PC-9 (cell line): ENCODE measurements at regions not wholly inside any gene's neighbourhood (a gene's known extent, or its start where the extent isn't known, plus 50 kb on each side); places are given as distances from the start of the nearest gene placed in this dataset.
A peak's percentile ranks its signal among the peaks of the same experiment; 100 is the strongest.

Source experiments
- BruUV-seq: library from RNA; stranded (reverse); fragments of 400-500 nt; replicated peaks from 2 replicates; lab custom pipeline; 2021; lab: Mats Ljungman, UMichigan
- CTCF ChIA-PET: fragments of 300-600 bp; sonication (Branson Sonifier 250); formaldehyde crosslinking; loops from one replicate; lab custom pipeline; 2022; ENCODE audit warnings: antibody characterized with exemption; lab: Charles Lee
- POLR2A ChIA-PET: fragments of 300-600 bp; sonication (Branson Sonifier 250); formaldehyde crosslinking; loops from one replicate; lab custom pipeline; 2022; ENCODE audit warnings: antibody characterized with exemption; ENCODE audit not compliant: unreplicated experiment; lab: Charles Lee
- DNase-seq, 2 experiments: peaks; one replicate each; pipeline versions ENCODE4 v3.0.0 to v3.0.0-alpha.2; 2015 to 2022; ENCODE audit warnings: mixed read lengths in 1 of 2
- H2AFZ ChIP-seq: fragments of 200-600 bp; sonication (generic); 2 replicates; pipeline ENCODE4 v1.8.1; 2017; ENCODE audit warnings: antibody characterized with exemption
- H3F3A ChIP-seq: fragments of 200-600 bp; sonication (generic); 2 replicates; pipeline ENCODE4 v1.8.1; 2017; ENCODE audit warnings: antibody characterized with exemption, mild to moderate bottlenecking, low read depth; ENCODE audit not compliant: insufficient read depth
- H3K27ac ChIP-seq: fragments of 200-600 bp; sonication (generic); 2 replicates; pipeline ENCODE4 v1.6.1; 2016; ENCODE audit warnings: mixed run types
- H3K27me3 ChIP-seq: fragments of 200-600 bp; sonication (generic); 2 replicates; pipeline ENCODE4 v1.6.1; 2016; ENCODE audit warnings: low read depth, mixed run types; ENCODE audit not compliant: insufficient read depth
- H3K36me3 ChIP-seq: fragments of 200-600 bp; sonication (generic); 2 replicates; pipeline ENCODE4 v1.6.1; 2016; ENCODE audit warnings: low read depth, mixed run types
- H3K4me1 ChIP-seq: fragments of 200-600 bp; sonication (generic); replicated peaks from 2 replicates; pipeline ENCODE4 v1.6.1; 2016; ENCODE audit warnings: mixed run types; ENCODE audit not compliant: insufficient read depth
- H3K4me2 ChIP-seq: fragments of 200-600 bp; sonication (generic); 2 replicates; pipeline ENCODE4 v1.6.1; 2017; ENCODE audit warnings: mixed run types
- H3K4me3 ChIP-seq: fragments of 200-600 bp; sonication (generic); 2 replicates; pipeline ENCODE4 v1.6.1; 2016; ENCODE audit warnings: mixed run types
- H3K79me2 ChIP-seq: fragments of 200-600 bp; sonication (generic); 2 replicates; pipeline ENCODE4 v1.6.1; 2017; ENCODE audit warnings: low read depth, mixed run types
- H3K9me2 ChIP-seq: fragments of 200-600 bp; sonication (generic); 2 replicates; pipeline ENCODE4 v1.8.1; 2017; ENCODE audit warnings: mild to moderate bottlenecking; ENCODE audit not compliant: insufficient read depth
- H3K9me3 ChIP-seq: fragments of 200-600 bp; sonication (generic); 2 replicates; pipeline ENCODE4 v1.8.1; 2016; ENCODE audit warnings: low read depth; ENCODE audit not compliant: insufficient read depth
- H4K20me1 ChIP-seq: fragments of 200-600 bp; sonication (generic); 2 replicates; pipeline ENCODE4 v1.8.1; 2017; ENCODE audit not compliant: insufficient read depth
- EZH2 ChIP-seq: fragments of 200-600 bp; sonication (generic); IDR thresholded peaks from 2 replicates; pipeline ENCODE4 v1.8.0; 2017; ENCODE audit warnings: antibody characterized with exemption, low read depth
- intact Hi-C: fragments of 100-400 bp; cut with micrococcal nuclease; formaldehyde crosslinking; loops from one replicate; pipeline ENCODE4 v1.10.0; 2022; ENCODE audit not compliant: unreplicated experiment
- TF ChIP-seq, protein P1 (sequence below): fragments of 200-600 bp; sonication (generic); conservative IDR thresholded peaks from 2 replicates; pipeline ENCODE4 v1.6.1; 2017; ENCODE audit warnings: mixed run types, antibody characterized with exemption, mild to moderate bottlenecking, moderate library complexity

DNA sequence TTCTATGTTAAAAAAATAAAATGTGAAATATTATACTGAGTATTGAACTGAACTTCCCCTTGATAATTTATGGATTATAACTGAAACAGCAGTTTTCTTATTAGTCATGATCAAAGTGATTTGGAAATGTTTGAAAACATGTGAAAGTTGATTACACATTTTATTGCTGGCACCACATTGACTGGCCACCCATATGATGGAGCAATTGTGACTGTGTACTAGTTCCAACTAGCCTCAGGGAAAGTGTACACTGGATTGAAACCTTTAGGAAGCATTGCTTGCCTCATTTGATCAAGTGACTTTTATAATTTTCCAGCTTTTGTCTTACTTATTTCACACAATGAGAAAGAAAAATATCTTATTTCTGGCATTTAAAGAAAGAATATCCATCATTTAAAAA, 128.0 kb upstream of the ADGRL2 start:
- Histone ChIP-seq H3K4me3 (no peak overlapping the region), H3F3A (no peaks in the 10 kb centered on the region; the same call in 1 of the 2 replicates), H3K36me3 (no peaks in the 10 kb centered on the region), H3K27me3 (no peaks in the 10 kb centered on the region), H3K4me2 (no peak overlapping the region), H3K9me3 (peaks cover 5% of the 10 kb centered on the region), H3K4me1 (peaks cover 9% of the 10 kb centered on the region), H3K79me2 (no peaks in the 10 kb centered on the region), H3K27ac (no peak overlapping the region), H4K20me1 (no peaks in the 10 kb centered on the region), H2AFZ (no peak overlapping the region), H3K9me2 (no peaks in the 10 kb centered on the region)
- intact Hi-C loops: no loop called here
- ChIA-PET POLR2A (no interaction called here), CTCF (no interaction called here)
- no peak for TF ChIP-seq EZH2
- TF ChIP-seq, protein P1, sequence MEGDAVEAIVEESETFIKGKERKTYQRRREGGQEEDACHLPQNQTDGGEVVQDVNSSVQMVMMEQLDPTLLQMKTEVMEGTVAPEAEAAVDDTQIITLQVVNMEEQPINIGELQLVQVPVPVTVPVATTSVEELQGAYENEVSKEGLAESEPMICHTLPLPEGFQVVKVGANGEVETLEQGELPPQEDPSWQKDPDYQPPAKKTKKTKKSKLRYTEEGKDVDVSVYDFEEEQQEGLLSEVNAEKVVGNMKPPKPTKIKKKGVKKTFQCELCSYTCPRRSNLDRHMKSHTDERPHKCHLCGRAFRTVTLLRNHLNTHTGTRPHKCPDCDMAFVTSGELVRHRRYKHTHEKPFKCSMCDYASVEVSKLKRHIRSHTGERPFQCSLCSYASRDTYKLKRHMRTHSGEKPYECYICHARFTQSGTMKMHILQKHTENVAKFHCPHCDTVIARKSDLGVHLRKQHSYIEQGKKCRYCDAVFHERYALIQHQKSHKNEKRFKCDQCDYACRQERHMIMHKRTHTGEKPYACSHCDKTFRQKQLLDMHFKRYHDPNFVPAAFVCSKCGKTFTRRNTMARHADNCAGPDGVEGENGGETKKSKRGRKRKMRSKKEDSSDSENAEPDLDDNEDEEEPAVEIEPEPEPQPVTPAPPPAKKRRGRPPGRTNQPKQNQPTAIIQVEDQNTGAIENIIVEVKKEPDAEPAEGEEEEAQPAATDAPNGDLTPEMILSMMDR: no peak
- no TSS peak for BruUV-seq
- DNase-seq: no peak

GRCh38 chr1:81671038-81671437, 129.7 kb upstream of the ADGRL2 start:
- Histone ChIP-seq H3K9me3 (peaks cover 5% of the 10 kb centered on the region; the same call in 1 of the 2 replicates), H3K36me3 (no peaks in the 10 kb centered on the region), H2AFZ (no peak overlapping the region), H3K4me1 (peaks cover 7% of the 10 kb centered on the region; the same call in 1 of the 2 replicates), H3K79me2 (no peaks in the 10 kb centered on the region), H3K27me3 (no peaks in the 10 kb centered on the region), H3K9me2 (no peaks in the 10 kb centered on the region), H3K27ac (no peak overlapping the region), H4K20me1 (no peaks in the 10 kb centered on the region), H3K4me2 (no peak overlapping the region), H3F3A (no peaks in the 10 kb centered on the region; the same call in 1 of the 2 replicates), H3K4me3 (no peak overlapping the region)
- ChIA-PET POLR2A (no interaction called here), CTCF (no interaction called here)
- DNase-seq: no peak
- no TSS peak for BruUV-seq
- TF ChIP-seq EZH2: no peak
- TF ChIP-seq, protein P1: no peak
- intact Hi-C loops: no loop called here

GRCh38 chr1:81670286-81670685, 130.4 kb upstream of the ADGRL2 start:
- H3K4me2 ChIP-seq: no peak overlapping the region

More at GRCh38 chr1:81670286-81670685, 130.4 kb upstream of the ADGRL2 start:
- Histone ChIP-seq H3K27ac (no peak overlapping the region), H3K36me3 (no peaks in the 10 kb centered on the region), H3K9me3 (peaks cover 5% of the 10 kb centered on the region; the same call in 1 of the 2 replicates), H3K79me2 (no peaks in the 10 kb centered on the region), H3K27me3 (no peaks in the 10 kb centered on the region), H3K4me3 (no peak overlapping the region), H4K20me1 (no peaks in the 10 kb centered on the region), H3K4me1 (peaks cover 7% of the 10 kb centered on the region; the same call in 1 of the 2 replicates), H3F3A (no peaks in the 10 kb centered on the region; the same call in 1 of the 2 replicates), H2AFZ (no peak overlapping the region), H3K9me2 (no peaks in the 10 kb centered on the region)
- ChIA-PET CTCF (no interaction called here), POLR2A (interaction anchor here (0.6 kb wide), 1 partner anchor 30 kb away, joined by 3 read pairs; no protein-coding TSS in a partner anchor)
- TF ChIP-seq, protein P1: no peak
- TF ChIP-seq EZH2: no peak
- DNase-seq: peak in 1 of 2 experiments; percentile 49
- no TSS peak for BruUV-seq
- intact Hi-C loops: no loop called here
